GM12875 (cell line): ENCODE measurements at regions not wholly inside any gene's neighbourhood (a gene's known extent, or its start where the extent isn't known, plus 50 kb on each side); places are given as distances from the start of the nearest gene placed in this dataset.

Source experiments
- H3K4me3 ChIP-seq: one replicate; pipeline ENCODE4 v1.5.1; 2011; ENCODE audit warnings: low read depth, low read length, control low read depth
- TF ChIP-seq, protein P1 (sequence below): IDR thresholded peaks from 2 replicates; pipeline ENCODE4 v1.5.1; 2011; ENCODE audit warnings: low read depth, mild to moderate bottlenecking, control low read depth, inconsistent platforms, low read length, moderate library complexity, borderline replicate concordance; ENCODE audit not compliant: insufficient read depth

DNA sequence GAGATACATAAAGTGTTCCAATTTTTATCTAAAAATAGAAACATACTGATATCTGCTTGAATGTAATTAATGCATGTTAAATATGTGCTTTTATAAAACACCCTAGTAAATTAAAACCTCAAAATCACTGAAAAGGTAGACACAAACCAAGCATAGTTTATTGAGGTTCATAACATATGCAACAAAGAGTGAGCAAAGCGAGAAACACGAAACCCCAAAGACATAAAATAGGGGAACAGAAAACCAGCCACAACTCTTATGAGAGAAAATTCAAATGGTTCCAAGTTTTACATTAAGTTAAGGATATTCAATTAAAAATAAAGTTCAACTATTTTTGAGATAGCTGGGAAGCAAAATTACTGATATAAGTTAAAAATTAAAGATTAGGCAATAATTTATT, 336.4 kb upstream of the AGA start:
- TF ChIP-seq, protein P1, sequence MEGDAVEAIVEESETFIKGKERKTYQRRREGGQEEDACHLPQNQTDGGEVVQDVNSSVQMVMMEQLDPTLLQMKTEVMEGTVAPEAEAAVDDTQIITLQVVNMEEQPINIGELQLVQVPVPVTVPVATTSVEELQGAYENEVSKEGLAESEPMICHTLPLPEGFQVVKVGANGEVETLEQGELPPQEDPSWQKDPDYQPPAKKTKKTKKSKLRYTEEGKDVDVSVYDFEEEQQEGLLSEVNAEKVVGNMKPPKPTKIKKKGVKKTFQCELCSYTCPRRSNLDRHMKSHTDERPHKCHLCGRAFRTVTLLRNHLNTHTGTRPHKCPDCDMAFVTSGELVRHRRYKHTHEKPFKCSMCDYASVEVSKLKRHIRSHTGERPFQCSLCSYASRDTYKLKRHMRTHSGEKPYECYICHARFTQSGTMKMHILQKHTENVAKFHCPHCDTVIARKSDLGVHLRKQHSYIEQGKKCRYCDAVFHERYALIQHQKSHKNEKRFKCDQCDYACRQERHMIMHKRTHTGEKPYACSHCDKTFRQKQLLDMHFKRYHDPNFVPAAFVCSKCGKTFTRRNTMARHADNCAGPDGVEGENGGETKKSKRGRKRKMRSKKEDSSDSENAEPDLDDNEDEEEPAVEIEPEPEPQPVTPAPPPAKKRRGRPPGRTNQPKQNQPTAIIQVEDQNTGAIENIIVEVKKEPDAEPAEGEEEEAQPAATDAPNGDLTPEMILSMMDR: no peak
- H3K4me3 ChIP-seq: no peak overlapping the region

DNA sequence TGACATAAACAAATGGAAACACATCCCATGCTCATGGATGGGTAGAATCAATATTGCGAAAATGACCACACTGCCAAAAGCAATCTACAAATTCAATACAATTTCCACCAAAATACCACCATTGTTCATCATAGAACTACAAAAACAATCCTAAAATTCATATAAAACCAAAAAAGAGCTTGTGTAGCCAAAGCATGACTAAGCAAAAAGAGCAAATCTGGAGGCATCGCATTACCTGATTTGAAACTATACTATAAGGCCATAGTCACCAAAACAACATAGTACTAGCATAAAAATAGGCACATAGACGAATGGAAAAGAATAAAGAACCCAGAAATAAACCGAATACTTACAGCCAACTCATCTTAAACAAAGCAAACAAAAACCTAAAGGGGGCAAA, 342.8 kb upstream of the AGA start:
- H3K4me3 ChIP-seq: no peak overlapping the region
- TF ChIP-seq, protein P1: no peak

DNA sequence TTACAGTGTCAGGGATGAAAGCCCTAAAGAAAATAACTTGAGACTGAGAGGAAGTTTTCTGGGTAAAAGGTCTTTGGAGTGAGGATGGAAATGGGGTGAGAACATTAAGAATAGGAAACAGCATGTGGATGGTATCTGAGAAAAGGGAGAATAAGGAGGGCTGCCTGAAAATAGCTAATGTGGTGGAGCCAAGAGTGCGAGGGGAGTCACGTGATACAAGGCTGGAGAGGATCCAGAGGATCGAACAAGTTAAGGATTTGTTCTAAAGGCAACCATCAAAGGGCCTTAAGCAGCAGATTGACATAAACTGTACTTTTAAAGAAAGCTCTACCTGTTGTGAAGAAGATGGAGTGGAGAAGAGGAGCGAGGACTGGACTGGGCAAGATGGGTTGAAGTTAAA, 347.4 kb upstream of the AGA start:
- TF ChIP-seq, protein P1: no peak
- H3K4me3 ChIP-seq: no peak overlapping the region

DNA sequence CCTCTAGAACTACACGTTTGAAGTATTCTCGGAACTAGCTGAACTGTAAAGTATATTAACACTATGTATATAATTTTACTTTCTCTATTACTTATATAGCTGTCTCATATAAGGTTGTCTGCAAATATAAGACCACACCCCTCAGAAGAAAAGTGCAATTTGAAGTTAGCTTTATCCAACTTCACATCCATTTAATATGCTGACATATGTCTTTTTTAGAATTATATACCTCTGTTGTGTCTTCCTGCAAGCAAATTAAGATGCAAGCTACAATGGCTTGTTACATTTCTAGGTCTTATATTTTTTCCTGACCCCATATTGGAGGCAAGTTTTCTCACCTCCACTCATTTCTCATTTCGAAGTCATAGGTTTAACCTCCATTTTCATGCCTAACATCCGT, 349.0 kb upstream of the AGA start:
- no peak overlapping the region for H3K4me3 ChIP-seq
- TF ChIP-seq, protein P1: no peak

DNA sequence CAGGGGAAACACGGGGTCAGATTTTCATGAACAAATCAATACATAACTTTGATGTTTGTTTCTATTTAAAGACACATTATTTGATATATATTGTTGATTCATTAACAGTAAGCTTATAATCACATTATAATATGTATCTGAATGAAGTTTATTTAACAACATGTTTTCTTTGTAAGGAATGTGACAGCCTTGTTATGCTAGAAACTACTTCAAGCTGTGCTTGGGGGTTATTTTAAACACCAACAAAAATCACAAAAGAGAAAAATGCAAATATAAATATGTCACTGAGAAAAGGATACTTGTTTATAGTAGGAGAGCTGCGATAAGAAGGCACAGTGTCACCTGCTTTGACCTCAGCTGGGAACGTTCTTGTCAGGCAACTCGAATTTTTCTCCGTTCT, 354.6 kb upstream of the AGA start:
- no peak overlapping the region for H3K4me3 ChIP-seq
- TF ChIP-seq, protein P1: no peak

DNA sequence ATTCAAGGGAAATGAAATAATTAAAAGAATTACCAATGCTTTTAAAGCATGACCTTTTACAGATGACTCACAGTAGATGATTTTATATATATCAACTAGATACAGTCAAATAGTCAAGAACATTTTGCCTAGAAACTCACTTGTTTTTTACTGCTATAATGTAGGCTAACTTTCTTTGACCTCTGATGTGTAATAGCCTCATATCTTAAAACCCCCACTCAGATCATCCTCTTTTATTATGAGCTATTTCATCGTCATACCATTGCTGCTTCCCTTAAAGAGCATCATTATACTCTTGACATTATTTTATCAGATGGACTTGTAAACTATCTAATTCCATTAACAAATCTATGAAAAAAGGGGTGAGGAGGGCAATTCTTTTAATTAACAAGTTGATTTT, 355.9 kb upstream of the AGA start:
- TF ChIP-seq, protein P1: no peak
- H3K4me3 ChIP-seq: no peak overlapping the region

GRCh38 chr4:177802162-177802561, 359.9 kb upstream of the AGA start:
- H3K4me3 ChIP-seq: no peak overlapping the region
- TF ChIP-seq, protein P1: no peak
